HG03108 (cell line): ENCODE measurements at regions not wholly inside any gene's neighbourhood (a gene's known extent, or its start where the extent isn't known, plus 50 kb on each side); places are given as distances from the start of the nearest gene placed in this dataset.
A peak's percentile ranks its signal among the peaks of the same experiment; 100 is the strongest.
"Not testable (repeated sequence)": the region's sequence is repeated elsewhere in the genome, so short reads cannot be mapped to it uniquely, and the experiment has no call there.

Experiments used
- ATAC-seq: cut with Tn5 transposase; IDR thresholded peaks from one replicate; pipeline ENCODE4 v1.9.1; 2021; ENCODE audit warnings: moderate library complexity; ENCODE audit not compliant: unreplicated experiment

DNA sequence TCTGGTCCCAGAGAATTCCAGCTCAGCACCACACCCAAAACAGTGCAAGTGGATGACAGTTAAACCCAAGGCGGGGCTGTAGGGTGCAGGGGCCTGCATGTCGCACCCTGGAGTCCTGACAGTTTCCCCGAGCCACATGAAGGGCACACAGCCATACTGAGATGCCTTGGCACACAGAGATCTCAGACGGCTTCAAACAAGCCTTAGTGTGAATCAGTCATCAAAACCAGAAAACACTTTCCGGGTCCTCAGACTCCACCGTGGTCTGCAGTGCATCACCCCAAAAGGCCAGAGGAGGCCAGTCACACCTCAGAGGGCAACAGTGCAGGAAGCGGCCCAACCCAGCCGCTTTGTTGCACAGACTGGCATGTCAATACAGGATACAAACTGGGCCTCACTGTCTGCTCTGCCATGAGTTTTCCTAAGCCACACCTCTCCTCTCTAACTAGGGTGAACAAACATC, 64.6 kb upstream of the ENPP6 start:
- peak; percentile 35 for ATAC-seq

DNA sequence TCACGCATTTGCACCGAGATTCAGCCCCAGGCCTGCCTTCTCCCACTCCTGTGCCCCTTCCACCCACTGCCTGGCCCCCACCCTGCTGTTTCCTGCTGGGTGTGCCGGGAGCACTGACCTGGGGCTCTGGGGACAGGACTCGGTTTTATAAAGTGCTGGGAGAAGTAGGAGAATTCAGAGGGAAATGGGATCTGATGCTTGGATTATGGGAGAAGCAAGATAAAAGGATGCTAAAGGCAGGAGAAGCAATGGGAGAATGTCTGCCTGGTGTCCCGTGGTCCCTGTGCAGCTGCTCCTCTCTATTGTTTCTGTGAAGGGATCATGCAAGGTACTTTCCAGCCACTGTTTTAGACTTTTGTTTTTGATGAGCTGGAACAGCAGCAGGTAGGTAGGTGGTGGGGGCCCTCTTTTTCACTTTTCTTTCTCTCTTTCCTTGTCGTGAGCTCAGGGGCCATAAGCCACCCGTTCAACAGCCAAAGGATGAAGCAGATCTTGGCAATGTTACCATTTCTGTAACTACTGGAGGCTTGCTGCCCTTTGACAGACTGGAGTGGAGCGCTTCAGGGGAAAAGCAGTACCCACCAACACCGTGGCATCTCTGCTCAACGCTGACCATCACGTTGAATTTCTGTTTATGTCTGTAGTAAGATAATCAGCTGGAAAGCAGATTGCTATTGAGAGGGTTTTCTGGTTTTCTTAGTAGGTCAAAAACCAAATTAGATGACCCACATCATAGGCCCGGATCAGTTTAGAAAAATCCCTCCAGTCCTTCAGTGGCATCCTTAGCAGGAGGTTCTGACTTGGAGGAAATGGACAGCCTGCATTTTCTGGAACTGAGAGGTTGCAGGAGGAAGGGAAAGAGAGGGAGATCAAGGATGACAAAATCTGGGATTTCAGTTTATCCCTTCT, 63.8 kb upstream of the ENPP6 start:
- ATAC-seq = peak; percentile 23

DNA sequence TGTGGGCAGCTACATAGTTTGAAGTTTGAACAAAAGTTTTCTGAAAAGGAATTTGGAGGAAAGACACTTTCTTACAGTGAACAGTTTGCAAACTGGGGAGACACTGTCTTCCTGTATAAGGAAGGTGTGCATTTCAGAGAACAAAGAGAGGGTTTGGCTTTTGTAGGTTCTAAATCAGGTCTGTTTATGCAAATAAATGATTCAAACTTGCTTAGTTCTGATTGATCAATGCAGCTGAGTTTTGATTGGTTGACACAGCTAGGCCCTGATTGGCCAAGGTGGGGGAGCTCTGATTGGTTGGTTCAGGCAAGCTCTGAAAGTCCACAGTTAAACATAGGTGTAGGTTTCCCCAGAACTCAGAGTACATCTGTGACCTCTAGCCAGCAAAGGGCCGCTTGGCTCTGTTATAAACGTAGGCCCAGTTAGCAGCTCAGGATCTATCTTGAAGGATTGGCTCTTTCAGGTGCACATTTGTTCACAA, 63.0 kb upstream of the ENPP6 start:
- ATAC-seq = no peak

DNA sequence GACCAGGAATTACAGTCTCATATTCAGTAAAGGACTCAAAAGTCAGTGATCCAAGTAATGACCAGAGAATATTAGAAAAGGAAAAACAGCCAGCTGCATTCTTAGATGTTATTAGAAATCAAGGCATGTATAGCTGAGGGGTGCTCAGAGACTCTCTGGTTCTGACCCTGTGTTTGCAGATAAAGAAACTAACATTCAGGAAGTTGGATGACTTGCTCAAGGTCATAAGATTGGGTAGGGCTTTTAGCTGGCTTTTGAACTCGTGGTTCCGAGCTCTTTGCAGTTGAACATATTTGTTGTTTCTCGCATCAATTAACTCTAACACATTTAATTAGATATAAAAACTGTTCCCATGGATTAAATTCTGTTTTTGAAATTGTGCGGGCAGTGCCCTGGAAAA, 62.5 kb upstream of the ENPP6 start:
- ATAC-seq = no peak

DNA sequence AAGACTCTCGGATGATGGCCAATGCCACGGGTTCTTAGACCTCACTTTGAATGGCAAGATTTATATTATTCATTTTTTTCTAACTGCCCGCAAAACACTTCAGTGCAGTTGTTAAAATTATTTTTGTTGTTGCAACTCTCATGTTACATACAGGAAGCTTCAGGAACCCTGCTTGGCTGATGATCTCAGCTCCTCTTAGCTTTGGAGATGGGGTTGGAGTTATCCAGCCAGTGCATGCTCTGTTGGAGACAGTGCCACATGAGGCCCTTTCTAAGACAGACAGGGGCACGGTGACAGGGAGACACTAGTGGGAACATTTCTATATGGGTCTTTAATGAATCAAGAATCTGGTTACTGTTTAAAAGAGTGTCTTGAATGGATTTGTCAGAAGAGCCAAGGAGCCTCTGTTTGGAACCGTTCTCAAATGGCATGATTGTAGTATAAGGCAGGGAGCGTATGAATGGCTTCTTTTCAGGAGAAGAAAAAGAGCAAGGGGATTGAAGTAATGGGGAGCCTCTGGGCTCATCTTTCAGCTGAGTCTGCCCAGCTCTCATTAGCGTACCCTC, 61.9 kb upstream of the ENPP6 start:
- no peak for ATAC-seq

DNA sequence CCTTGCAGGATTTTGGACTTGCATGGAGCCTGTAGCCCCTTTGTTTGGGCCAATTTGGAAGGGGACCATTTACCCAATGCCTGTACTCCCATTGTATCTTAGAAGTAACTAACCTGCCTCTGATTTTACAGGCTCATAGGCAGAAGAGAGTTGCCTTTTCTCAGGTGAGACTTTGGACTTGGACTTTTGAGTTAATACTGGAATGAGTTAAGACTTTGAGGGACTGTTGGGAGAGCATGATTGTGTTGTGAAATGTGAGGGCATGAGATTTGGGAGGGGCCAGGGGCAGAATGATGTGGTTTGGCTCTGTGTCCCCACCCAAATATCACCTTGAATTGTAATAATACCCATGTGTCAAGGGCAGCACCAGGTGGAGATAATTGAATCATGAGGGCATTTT, 60.1 kb upstream of the ENPP6 start:
- ATAC-seq = not testable (repeated sequence)

DNA sequence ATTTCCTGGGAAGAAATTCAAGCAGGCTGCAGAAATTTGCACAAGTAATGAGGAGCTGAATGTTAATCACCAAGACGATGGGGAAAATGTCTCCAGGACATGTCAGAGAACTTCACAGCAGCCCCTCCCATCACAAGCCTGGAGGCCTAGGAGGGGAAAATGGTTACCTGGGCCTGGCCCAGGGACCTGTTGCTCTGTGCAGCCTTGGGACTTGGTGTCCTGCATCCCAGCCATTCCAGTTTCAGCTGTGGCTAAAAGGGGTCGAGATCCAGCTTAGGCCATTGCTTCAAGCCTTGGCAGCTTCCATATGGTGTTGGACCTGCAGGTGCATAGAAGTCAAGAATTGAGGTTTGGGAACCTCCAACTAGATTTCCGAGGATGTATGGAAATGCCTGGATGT, 59.3 kb upstream of the ENPP6 start:
- ATAC-seq = not testable (repeated sequence)

DNA sequence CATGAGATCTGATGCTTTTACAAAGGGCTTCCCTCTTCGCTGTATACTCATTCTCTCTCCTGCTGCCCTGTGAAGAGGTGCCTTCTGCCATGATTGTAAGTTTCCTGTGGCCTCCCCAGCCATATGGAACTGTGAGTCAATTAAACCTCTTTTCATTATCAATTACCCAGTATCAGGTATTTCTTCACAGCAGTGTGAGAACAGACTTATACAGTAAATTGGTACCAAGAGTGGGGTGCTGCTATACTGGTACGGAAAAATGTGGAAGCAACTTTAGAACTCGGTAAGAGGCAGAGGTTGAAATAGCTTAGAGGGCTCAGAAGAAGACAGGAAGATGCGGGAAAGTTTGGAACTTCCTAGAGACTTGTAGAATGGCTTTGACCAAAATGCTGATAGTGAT, 58.7 kb upstream of the ENPP6 start:
- not testable (repeated sequence) for ATAC-seq

DNA sequence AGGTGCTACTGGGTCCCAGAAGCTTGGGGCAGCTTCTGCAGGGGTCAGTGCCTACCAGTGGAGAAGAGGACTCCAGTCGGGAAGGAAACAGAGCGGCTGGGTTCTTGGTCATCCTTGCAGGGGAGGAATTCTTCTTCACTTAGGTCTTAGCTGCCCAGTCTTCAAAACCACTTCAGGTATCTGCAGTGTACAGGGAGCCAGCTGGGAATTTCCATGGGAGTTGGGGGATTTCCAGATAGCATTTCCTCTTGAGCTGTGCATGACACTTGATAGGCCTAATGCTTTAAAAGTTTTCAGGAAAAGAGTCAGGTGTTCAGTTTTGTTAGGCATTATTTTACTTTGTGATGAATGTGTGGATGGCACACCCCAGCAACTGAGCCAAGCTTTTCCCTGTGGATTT, 58.1 kb upstream of the ENPP6 start:
- no peak for ATAC-seq

DNA sequence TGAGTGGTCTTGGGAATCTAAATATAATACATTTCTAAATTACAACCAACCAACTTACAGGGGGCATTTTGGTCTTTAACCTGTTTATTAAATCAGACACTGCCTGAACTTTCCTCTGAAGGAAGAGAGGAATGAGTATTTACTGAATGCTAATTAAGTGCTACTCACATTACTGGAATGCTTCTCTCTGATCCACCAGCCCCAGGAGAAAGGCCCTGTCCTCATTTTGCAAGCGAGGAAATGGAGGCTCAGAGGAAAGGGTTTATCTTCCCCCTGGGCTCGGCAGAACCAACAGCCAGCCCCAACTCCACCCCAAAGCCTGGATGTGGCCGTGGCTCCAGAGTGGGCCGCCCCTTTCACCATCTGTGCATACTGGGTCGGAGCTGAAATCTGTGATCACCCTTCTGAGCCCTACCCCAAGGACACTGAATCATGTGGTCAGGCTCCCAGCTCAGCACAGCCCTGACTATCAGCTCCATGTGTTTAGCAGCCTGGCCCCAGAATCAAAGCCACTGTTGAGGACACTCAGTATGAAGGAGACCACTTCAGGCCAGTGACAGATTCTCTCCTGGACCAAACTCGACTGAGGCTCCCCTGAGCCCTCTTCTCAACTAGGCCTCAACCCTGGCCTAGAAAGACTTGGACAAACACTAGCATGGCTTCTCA, 56.7 kb upstream of the ENPP6 start:
- ATAC-seq = no peak

DNA sequence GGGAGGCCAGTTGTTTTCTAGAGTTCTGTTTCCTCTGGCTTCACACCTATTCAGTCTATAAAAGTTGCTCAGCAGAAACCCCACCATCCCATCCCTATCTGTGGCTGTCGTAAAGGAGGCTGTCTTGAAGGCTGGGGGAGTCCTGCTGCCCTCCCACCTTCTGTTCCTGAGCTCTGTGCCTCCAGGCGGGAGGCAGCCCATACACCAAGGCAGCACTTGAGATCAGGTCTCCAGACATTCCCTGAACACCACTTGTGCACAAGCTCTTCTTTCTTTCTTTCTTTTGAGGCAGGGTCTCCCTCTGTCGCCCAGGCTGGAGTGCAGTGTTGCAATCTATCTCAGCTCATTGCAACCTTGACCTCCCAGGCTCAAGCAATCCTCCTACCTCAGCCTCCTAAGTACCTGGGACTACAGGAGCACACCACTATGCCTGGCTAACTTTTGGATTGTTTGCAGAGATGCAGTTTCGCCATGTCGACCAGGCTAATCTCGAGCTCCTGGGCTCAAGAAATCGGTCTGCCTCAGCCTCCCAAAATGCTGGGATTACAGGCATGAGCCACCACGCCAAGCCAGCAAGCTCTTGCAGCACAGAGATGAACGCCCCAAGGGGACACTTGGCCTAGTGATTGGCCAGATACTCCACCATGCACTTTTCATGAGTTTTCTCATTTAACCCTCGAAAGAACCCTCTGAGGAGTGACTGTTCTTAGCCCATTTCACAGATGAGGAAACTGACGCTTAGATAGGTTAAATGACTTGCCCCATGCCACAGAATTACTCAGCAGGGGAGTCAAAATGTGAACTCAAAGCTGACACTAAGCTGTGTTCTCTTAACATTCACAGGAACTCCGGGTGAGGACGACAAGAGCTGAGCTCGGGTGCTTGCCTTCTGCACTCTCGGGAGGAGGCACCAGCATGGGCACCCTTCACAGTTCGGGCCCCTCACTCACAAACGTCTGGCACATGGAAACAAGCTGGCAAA, 55.8 kb upstream of the ENPP6 start:
- ATAC-seq = no peak

DNA sequence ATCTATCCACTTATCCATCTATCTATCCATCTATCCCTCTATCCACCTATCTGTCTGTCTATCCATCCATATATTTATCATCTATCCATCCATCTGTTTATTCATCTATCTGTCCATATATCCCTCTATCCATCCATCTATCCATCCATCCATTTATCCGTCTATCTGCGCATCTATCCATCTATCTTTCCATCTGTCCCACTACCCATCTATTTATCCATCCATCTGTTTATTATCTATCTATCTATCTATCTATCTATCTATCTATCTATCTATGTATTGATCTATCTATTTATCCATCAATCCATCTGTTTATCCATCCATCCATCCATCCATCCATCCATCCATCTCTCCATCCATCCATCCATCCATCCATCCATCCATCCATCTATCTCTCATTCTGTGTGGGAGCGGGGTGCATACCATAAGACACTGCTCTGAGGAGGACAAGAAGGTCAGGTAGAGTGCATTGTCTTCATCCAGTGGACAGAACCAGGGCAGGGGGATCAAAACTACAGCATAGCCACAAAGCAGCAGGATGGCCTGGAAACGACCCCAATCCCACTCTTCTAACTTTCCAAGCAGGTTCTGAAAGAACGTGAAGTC, 53.2 kb upstream of the ENPP6 start:
- ATAC-seq = no peak

DNA sequence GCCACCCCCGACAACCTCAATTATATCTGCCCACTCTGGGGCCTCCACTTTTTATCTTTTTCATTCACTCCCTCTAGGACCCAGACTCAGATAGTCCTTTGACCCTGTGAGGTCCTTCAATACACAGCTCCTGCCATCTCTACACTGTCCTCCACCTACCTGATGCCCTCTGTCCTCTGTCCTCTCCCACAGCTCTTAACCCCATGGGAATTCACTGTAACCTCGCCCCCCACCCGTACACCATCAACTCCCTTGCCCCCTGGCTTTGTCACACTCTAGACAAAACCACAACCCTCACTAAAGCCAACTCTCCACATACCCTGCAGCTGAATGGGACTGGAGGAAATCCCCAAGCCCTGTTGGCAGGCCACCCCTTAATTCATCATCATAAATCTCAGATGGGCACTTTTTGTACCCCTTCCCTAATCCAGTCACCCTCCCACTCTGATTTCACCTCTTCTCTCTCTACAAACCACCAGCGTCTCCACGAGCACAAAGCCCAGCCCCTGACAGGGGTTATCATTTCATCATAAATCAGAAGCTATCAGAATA, 52.3 kb upstream of the ENPP6 start:
- ATAC-seq = no peak

DNA sequence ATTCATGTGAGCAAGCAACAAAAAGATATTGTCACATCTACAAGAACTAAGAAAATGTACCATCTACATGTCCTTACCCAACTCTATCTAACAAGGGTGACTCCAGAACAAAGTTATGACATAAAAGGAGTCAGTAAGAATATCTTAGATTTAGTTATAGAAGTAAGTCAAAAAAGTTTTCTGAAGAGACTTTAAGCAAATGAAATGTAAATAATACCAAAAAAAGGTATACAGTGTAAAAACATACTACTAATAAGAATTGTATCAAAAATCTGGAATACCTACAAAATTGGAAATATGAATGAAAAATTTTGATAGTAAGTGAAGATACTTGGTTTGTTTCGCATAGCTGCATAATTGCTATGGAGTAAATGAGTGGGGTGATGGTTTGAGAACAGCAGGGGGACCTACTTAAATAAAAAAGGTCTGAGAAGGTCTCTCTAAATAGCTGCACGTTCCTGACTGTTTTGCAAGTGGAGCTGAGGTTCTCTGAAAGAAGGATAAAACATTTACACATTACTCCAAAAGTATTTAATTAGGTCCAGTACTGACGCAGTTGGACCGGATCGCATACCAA, 51.0 kb upstream of the ENPP6 start:
- ATAC-seq = no peak

DNA sequence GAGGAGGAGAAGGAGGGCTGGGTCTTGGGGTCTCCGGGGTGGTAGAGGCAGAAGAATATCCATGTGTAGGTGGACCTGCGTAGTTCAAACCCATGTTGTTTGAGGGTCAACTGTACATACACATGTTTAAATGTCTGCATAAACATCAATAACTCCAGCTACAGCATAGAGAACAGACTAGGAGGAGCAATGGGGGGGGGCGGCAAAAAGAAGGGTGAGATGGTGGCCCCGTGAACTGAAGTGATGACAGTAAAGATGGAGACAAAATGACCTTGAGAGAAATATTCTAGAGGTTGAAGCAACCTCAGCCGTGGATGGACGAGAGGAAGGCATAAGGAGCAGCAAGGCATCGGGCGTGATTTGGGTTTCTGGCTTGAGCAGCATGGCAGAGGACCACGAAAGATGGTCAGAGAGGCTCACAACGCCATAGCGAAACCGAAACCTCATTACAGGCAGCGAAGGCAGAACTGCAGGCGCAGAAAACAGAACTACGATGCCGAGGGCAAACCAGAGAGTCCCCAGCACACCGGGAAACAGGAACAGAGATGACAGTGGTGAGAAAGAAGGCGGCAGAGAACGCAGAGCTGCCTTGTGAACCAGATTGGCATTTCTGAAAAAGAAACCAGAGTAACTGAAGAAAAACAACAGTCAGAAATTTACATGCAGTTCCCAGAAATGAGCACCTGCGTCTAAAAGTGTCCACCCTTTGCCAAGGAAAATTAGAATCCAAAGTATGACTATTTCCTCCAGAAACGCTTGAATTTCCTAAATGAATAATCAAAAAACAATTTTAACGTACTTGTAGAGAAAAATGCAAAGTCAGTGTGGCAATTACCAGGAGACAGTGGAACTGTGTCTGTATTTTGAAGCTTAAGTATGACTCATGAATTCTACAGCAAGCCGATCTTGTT, 50.3 kb upstream of the ENPP6 start:
- ATAC-seq = peak; percentile 71
